ENCODE measurements at regions not wholly inside any gene's neighbourhood (a gene's known extent, or its start where the extent isn't known, plus 50 kb on each side); places are given as distances from the start of the nearest gene placed in this dataset.

DNA sequence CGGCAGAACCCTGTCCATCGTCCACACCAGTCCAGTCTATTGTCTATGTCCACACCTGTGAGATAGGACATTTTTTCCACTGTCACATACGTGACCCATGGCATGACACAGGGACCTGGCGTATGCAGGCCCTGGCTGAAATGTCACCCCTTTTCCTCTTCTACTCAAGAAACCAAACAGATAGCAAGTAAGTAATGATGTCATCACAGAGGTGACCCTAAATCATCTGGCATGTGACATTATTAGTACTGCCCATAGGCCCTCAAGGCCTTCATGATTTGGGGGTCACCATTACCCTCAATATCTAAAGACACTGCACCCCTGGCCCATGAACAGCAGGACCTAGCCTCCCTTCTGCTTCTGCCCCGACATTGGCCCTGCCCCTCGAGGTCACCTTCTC, 88.3 kb downstream of the LHX2 start:
- Histone ChIP-seq H3K36me3 (no peaks in the 10 kb centered on the region), H3K9me3 (no peaks in the 10 kb centered on the region), H3K27me3 (replicated peaks; ENCODE audit: insufficient read depth) (no peaks in the 10 kb centered on the region), H3K4me3 (no peak overlapping the region), H3K27ac (no peak overlapping the region), H3K4me1 (ENCODE audit: control insufficient read depth in 1 of 2, low read depth in 2 of 2) (no peaks in the 10 kb centered on the region)
- DNase-seq (ENCODE audit: low spot score) (no peak), ATAC-seq (ENCODE audit: insufficient number of reproducible peaks, low FRiP score, low read depth) (no peak)
- TF ChIP-seq, protein P1, sequence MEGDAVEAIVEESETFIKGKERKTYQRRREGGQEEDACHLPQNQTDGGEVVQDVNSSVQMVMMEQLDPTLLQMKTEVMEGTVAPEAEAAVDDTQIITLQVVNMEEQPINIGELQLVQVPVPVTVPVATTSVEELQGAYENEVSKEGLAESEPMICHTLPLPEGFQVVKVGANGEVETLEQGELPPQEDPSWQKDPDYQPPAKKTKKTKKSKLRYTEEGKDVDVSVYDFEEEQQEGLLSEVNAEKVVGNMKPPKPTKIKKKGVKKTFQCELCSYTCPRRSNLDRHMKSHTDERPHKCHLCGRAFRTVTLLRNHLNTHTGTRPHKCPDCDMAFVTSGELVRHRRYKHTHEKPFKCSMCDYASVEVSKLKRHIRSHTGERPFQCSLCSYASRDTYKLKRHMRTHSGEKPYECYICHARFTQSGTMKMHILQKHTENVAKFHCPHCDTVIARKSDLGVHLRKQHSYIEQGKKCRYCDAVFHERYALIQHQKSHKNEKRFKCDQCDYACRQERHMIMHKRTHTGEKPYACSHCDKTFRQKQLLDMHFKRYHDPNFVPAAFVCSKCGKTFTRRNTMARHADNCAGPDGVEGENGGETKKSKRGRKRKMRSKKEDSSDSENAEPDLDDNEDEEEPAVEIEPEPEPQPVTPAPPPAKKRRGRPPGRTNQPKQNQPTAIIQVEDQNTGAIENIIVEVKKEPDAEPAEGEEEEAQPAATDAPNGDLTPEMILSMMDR (IDR thresholded peaks at IDR 0.05), result no peak

- ATAC-seq (ENCODE audit: insufficient number of reproducible peaks, low FRiP score, low read depth), result no peak
- DNase-seq (ENCODE audit: low spot score), result no peak
- no peaks in the 10 kb centered on the region for H3K27me3 ChIP-seq (replicated peaks; ENCODE audit: insufficient read depth)
- no peaks in the 10 kb centered on the region for H3K36me3 ChIP-seq
- H3K4me1 ChIP-seq (ENCODE audit: control insufficient read depth in 1 of 2, low read depth in 2 of 2), result no peaks in the 10 kb centered on the region
- no peak overlapping the region for H3K27ac ChIP-seq
- H3K9me3 ChIP-seq, result no peaks in the 10 kb centered on the region
- TF ChIP-seq, protein P1 (IDR thresholded peaks at IDR 0.05), result no peak
- no peak overlapping the region for H3K4me3 ChIP-seq
These were observed 89.8 kb downstream of the LHX2 start for GRCh38 chr9:124101215-124101968.

DNA sequence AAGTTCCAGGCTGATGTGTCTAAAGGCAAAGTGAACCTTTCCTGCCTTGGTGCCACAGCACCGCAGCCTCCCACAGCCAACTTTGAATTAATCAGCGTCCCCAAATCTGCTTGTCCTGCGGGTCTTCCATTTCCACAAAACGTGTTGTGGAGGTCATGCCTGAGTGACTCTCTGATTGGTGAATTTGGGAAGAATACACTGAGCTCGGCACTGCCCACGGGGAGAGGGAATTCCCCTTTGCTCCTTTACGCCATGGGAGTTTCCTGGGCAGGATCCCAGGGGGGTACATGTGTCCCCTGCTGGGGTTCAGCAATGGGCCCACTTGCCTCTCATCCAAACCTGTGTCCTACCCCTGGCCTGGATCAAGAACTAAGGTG, 90.4 kb downstream of the LHX2 start:
- Histone ChIP-seq H3K27ac (no peak overlapping the region), H3K27me3 (replicated peaks; ENCODE audit: insufficient read depth) (no peaks in the 10 kb centered on the region), H3K36me3 (no peaks in the 10 kb centered on the region), H3K4me3 (no peak overlapping the region), H3K9me3 (no peaks in the 10 kb centered on the region), H3K4me1 (ENCODE audit: control insufficient read depth in 1 of 2, low read depth in 2 of 2) (no peaks in the 10 kb centered on the region)
- no peak for ATAC-seq (ENCODE audit: insufficient number of reproducible peaks, low FRiP score, low read depth)
- TF ChIP-seq, protein P1 (IDR thresholded peaks at IDR 0.05), result no peak
- no peak for DNase-seq (ENCODE audit: low spot score)

GRCh38 chr9:124102363-124102762, 90.8 kb downstream of the LHX2 start:
- TF ChIP-seq, protein P1 (IDR thresholded peaks at IDR 0.05), result no peak
- ATAC-seq (ENCODE audit: insufficient number of reproducible peaks, low FRiP score, low read depth), result no peak
- Histone ChIP-seq H3K9me3 (no peaks in the 10 kb centered on the region), H3K27ac (no peak overlapping the region), H3K4me3 (no peak overlapping the region), H3K36me3 (no peaks in the 10 kb centered on the region), H3K27me3 (replicated peaks; ENCODE audit: insufficient read depth) (no peaks in the 10 kb centered on the region), H3K4me1 (ENCODE audit: control insufficient read depth in 1 of 2, low read depth in 2 of 2) (no peaks in the 10 kb centered on the region)
- no peak for DNase-seq (ENCODE audit: low spot score)

- no peaks in the 10 kb centered on the region for H3K36me3 ChIP-seq
- no peak overlapping the region for H3K4me3 ChIP-seq
- DNase-seq (ENCODE audit: low spot score) (no peak), ATAC-seq (ENCODE audit: insufficient number of reproducible peaks, low FRiP score, low read depth) (no peak)
- no peaks in the 10 kb centered on the region for H3K9me3 ChIP-seq
- TF ChIP-seq, protein P1 (IDR thresholded peaks at IDR 0.05), result no peak
- no peaks in the 10 kb centered on the region for H3K27me3 ChIP-seq (replicated peaks; ENCODE audit: insufficient read depth)
- no peak overlapping the region for H3K27ac ChIP-seq
- no peaks in the 10 kb centered on the region for H3K4me1 ChIP-seq (ENCODE audit: control insufficient read depth in 1 of 2, low read depth in 2 of 2)
These were observed 93.7 kb downstream of the LHX2 start for GRCh38 chr9:124105266-124105665.
